GM12878 (cell line): ENCODE measurements at regions not wholly inside any gene's neighbourhood (a gene's known extent, or its start where the extent isn't known, plus 50 kb on each side); places are given as distances from the start of the nearest gene placed in this dataset.
A peak's percentile ranks its signal among the peaks of the same experiment; 100 is the strongest.

ENCODE experiments used
- ATAC-seq: fragments of 200-7000 bp; cut with Tn5 transposase; 3 replicates; pipeline ENCODE4 v1.9.1; 2020; ENCODE audit warnings: mild to moderate bottlenecking, moderate library complexity
- BruUV-seq: library from RNA; stranded (reverse); fragments of 400-500 nt; replicated peaks from 2 replicates; lab custom pipeline; 2021; lab: Mats Ljungman, UMichigan
- CTCF ChIA-PET: fragments of 300-600 bp; sonication (Branson Sonifier 250); formaldehyde crosslinking; extraction: SDS; loops from one replicate; lab custom pipeline; 2021; ENCODE audit warnings: inconsistent platforms; lab: Yijun Ruan, JAX
- POLR2A ChIA-PET: fragments of 350-600 bp; formaldehyde crosslinking; extraction: SDS; loops from one replicate; lab custom pipeline; 2021; ENCODE audit warnings: inconsistent platforms; lab: Charles Lee
- RAD21 ChIA-PET: fragments of 300-600 bp; sonication (Branson Sonifier 250); formaldehyde crosslinking; loops from one replicate; lab custom pipeline; 2023; ENCODE audit warnings: antibody characterized with exemption; ENCODE audit not compliant: unreplicated experiment; lab: Charles Lee
- SMC1A ChIA-PET: fragments of 300-600 bp; sonication (Branson Sonifier 250); formaldehyde crosslinking; loops from one replicate; lab custom pipeline; 2023; ENCODE audit not compliant: unreplicated experiment, uncharacterized antibody; lab: Charles Lee
- DNase-seq: peaks from one replicate; pipeline ENCODE4 v3.0.0-alpha.2; 2011; ENCODE audit warnings: low read depth, low spot score
- FAIRE-seq: peaks from 3 replicates; lab custom pipeline; 2011; peaks lifted over from hg19 to GRCh38; lab: Jason Lieb, UNC
- H2AFZ ChIP-seq: 2 replicates; pipeline ENCODE4 v1.6.0; 2011; ENCODE audit warnings: low read depth, low read length, control low read depth; ENCODE audit not compliant: control insufficient read depth
- H3K27ac ChIP-seq: 2 replicates; pipeline ENCODE4 v1.5.1; 2011; ENCODE audit warnings: control low read depth; ENCODE audit not compliant: control insufficient read depth, insufficient read depth
- H3K27me3 ChIP-seq, 2 experiments: replicated peaks in 1 of 2; 2 replicates each; pipeline versions ENCODE4 v1.6.0 to v1.6.1; 2011; ENCODE audit warnings: low read length in 1 of 2; ENCODE audit not compliant: control insufficient read depth in 2 of 2, insufficient read depth in 2 of 2
- H3K36me3 ChIP-seq, 2 experiments: 2 replicates each; pipeline ENCODE4 v1.5.1; 2011; ENCODE audit warnings: low read length in 1 of 2; ENCODE audit not compliant: control insufficient read depth in 2 of 2, insufficient read depth in 2 of 2
- H3K4me1 ChIP-seq: 2 replicates; pipeline ENCODE4 v1.6.1; 2011; ENCODE audit warnings: mild to moderate bottlenecking, low read length, moderate library complexity, mixed read lengths; ENCODE audit not compliant: control insufficient read depth, insufficient read depth
- H3K4me2 ChIP-seq: 2 replicates; pipeline ENCODE4 v1.6.0; 2011; ENCODE audit warnings: control low read depth; ENCODE audit not compliant: control insufficient read depth, insufficient read depth
- H3K4me3 ChIP-seq: fragments of 200-600 bp; sonication (generic); 2 replicates; pipeline ENCODE4 v1.5.1; 2016
- H3K79me2 ChIP-seq: 2 replicates; pipeline ENCODE4 v1.6.0; 2011; ENCODE audit warnings: low read length; ENCODE audit not compliant: control insufficient read depth, insufficient read depth
- H3K9ac ChIP-seq: 2 replicates; pipeline ENCODE4 v1.8.0; 2011; ENCODE audit warnings: low read length, control low read depth, mixed read lengths; ENCODE audit not compliant: control insufficient read depth, insufficient read depth
- H3K9me3 ChIP-seq: replicated peaks from 3 replicates; pipeline ENCODE4 v1.5.1; 2011; ENCODE audit warnings: mild to moderate bottlenecking, low read length; ENCODE audit not compliant: control insufficient read depth, insufficient read depth
- H4K20me1 ChIP-seq: 2 replicates; pipeline ENCODE4 v1.6.0; 2011; ENCODE audit not compliant: control insufficient read depth, insufficient read depth
- ATF3 ChIP-seq: IDR thresholded peaks from 2 replicates; pipeline ENCODE4 v1.6.1; 2011; ENCODE audit warnings: low read depth, mild to moderate bottlenecking, low read length, moderate library complexity, borderline replicate concordance; ENCODE audit errors: extremely low read depth
- ESRRA ChIP-seq: IDR thresholded peaks from 2 replicates; pipeline ENCODE4 v1.6.1; 2012; ENCODE audit warnings: mild to moderate bottlenecking, low read length, improper control_type of control experiment
- GATAD2B ChIP-seq: fragments of 450-650 bp; conservative IDR thresholded peaks from 2 replicates; pipeline ENCODE4 v1.6.1; 2017; ENCODE audit warnings: low read depth, mild to moderate bottlenecking, moderate library complexity
- HSF1 ChIP-seq: fragments of 150-350 bp; IDR thresholded peaks from 2 replicates; pipeline ENCODE4 v1.6.1; 2014; ENCODE audit warnings: mild to moderate bottlenecking, low read depth, low read length
- KDM1A ChIP-seq: fragments of 200-600 bp; sonication (generic); IDR thresholded peaks from 2 replicates; pipeline ENCODE4 v1.6.1; 2016; ENCODE audit warnings: borderline replicate concordance
- MTA3 ChIP-seq: IDR thresholded peaks from 2 replicates; pipeline ENCODE4 v1.6.1; 2012; ENCODE audit warnings: low read length, inconsistent platforms, borderline replicate concordance
- NBN ChIP-seq: fragments of 450-650 bp; IDR thresholded peaks from 2 replicates; pipeline ENCODE4 v1.6.1; 2016
- NR2C2 ChIP-seq: IDR thresholded peaks from 2 replicates; pipeline ENCODE4 v1.6.1; 2011; ENCODE audit warnings: borderline replicate concordance, low read depth; ENCODE audit not compliant: control insufficient read depth, insufficient read length
- NRF1 ChIP-seq: conservative IDR thresholded peaks from 2 replicates; pipeline ENCODE4 v1.6.1; 2011; ENCODE audit warnings: mild to moderate bottlenecking, low read depth, low read length, improper control_type of control experiment
- SREBF2 ChIP-seq: IDR thresholded peaks from 2 replicates; pipeline ENCODE4 v1.6.1; 2012; ENCODE audit warnings: mild to moderate bottlenecking, low read length
- STAT1 ChIP-seq: fragments of 450-650 bp; conservative IDR thresholded peaks from 2 replicates; pipeline ENCODE4 v1.6.1; 2014; ENCODE audit warnings: antibody characterized with exemption, mild to moderate bottlenecking
- ZNF592 ChIP-seq: fragments of 450-650 bp; IDR thresholded peaks from 2 replicates; pipeline ENCODE4 v1.6.1; 2017; ENCODE audit warnings: mild to moderate bottlenecking, moderate library complexity
- WGBS: methylation state at CpG from one replicate; pipeline ENCODE4 v1.1.6; 2016; ENCODE audit warnings: low lambda C conversion rate; ENCODE audit not compliant: insufficient replicate concordance, insufficient coverage; ENCODE audit errors: missing lambda C conversion rate; 5-methylcytosine and 5-hydroxymethylcytosine counted together
- in situ Hi-C: fragments of 300-500 bp; cut with MboI; formaldehyde crosslinking; loops from 9 replicates; pipeline ENCODE4 v1.14.3; 2018; ENCODE audit warnings: mixed read lengths
- intact Hi-C: fragments of 100-400 bp; cut with micrococcal nuclease; formaldehyde crosslinking; loops from one replicate; pipeline ENCODE4 v1.14.2; 2022; ENCODE audit not compliant: unreplicated experiment

- TF ChIP-seq ZNF592: peak; percentile 97
- TF ChIP-seq NRF1: no peak
- TF ChIP-seq, all 136 proteins: peak for 3
These were observed 305.9 kb upstream of the SGCG start (continued) for GRCh38 chr13:22874839-22875238.

GRCh38 chr13:22877421-22877820 is 303.4 kb upstream of the SGCG start:
- POLR2A ChIA-PET: no interaction called here
- no TSS peak for BruUV-seq

More at GRCh38 chr13:22877421-22877820, 303.4 kb upstream of the SGCG start:
- CTCF ChIA-PET: interaction anchor here (0.8 kb wide), 1 partner anchor 25 kb away, joined by 5 read pairs; no protein-coding TSS in a partner anchor
- H3K9me3 ChIP-seq: no peaks in the 10 kb centered on the region
- TF ChIP-seq HSF1 (no peak), NBN (no peak), KDM1A (no peak), SREBF2 (no peak), STAT1 (no peak), MTA3 (no peak), NR2C2 (no peak), GATAD2B (no peak), ATF3 (no peak), ESRRA (no peak)
- WGBS: 74% methylated on average over 4 of the region's 4 CpGs
- DNase-seq (no peak), FAIRE-seq (no peak), ATAC-seq (no peak)
- in situ Hi-C loops: no loop called here
- SMC1A ChIA-PET: interaction anchor here (0.6 to 1.1 kb wide), 2 partner anchors 12 to 25 kb away, joined by 4 to 6 read pairs; no protein-coding TSS in a partner anchor
- H3K27me3 ChIP-seq: no peaks in the 10 kb centered on the region
- H3K79me2 ChIP-seq: no peaks in the 10 kb centered on the region
- no peak overlapping the region for H3K4me2 ChIP-seq
- H3K4me3 ChIP-seq: no peak overlapping the region
- no peak overlapping the region for H3K27ac ChIP-seq
- intact Hi-C loops: loop anchor here (5.0 kb wide), 1 partner anchor 45 kb away; no protein-coding TSS in a partner anchor
- no peaks in the 10 kb centered on the region for H3K36me3 ChIP-seq
- H3K9ac ChIP-seq: no peak overlapping the region
- RAD21 ChIA-PET: no interaction called here
- H2AFZ ChIP-seq: no peak overlapping the region
- H4K20me1 ChIP-seq: no peaks in the 10 kb centered on the region
- H3K4me1 ChIP-seq: no peaks in the 10 kb centered on the region; the same call in 1 of the 2 replicates
